SK-N-MC (cell line): ENCODE measurements at regions not wholly inside any gene's neighbourhood (a gene's known extent, or its start where the extent isn't known, plus 50 kb on each side); places are given as distances from the start of the nearest gene placed in this dataset.
"Not testable (repeated sequence)": the region's sequence is repeated elsewhere in the genome, so short reads cannot be mapped to it uniquely, and the experiment has no call there.

Experiments
- EZH2 ChIP-seq: fragments of 200-600 bp; sonication (generic); IDR thresholded peaks from one replicate; pipeline ENCODE4 v1.6.1; 2017; ENCODE audit warnings: antibody characterized with exemption
- FOXP2 ChIP-seq: optimal IDR thresholded peaks from 2 replicates; pipeline ENCODE3; 2011; ENCODE audit warnings: mild to moderate bottlenecking, moderate library complexity; ENCODE audit not compliant: insufficient read depth; ENCODE audit errors: extremely low read length, control extremely low read depth
- POLR2AphosphoS5 ChIP-seq: IDR thresholded peaks from 2 replicates; pipeline ENCODE4 v1.6.1; 2012; ENCODE audit warnings: mild to moderate bottlenecking, low read depth, low read length, borderline replicate concordance

GRCh38 chr6:60797831-60798230, 1488.2 kb downstream of the KHDRBS2 start:
- not testable (repeated sequence) for TF ChIP-seq EZH2, POLR2AphosphoS5, FOXP2
